Posterior cingulate gyrus (tissue), 11 donors: ENCODE measurements at regions not wholly inside any gene's neighbourhood (a gene's known extent, or its start where the extent isn't known, plus 50 kb on each side); places are given as distances from the start of the nearest gene placed in this dataset.

ENCODE experiments used
- DNase-seq, 10 donors: peaks; one replicate each; pipeline versions ENCODE4 v3.0.0 to v3.0.0-alpha.2; 2020 to 2021; ENCODE audit warnings: mixed read lengths in 3 of 10
- intact Hi-C: fragments of 100-400 bp; cut with DNase I; formaldehyde crosslinking; loops from one replicate; pipeline ENCODE4 v1.15.1; 2023

- intact Hi-C loops = no loop called here
- DNase-seq = no peak
Measured at GRCh38 chr14:43244142-43244625, 1262.9 kb downstream of the FSCB start.

GRCh38 chr14:43243168-43243567 lies 1263.9 kb downstream of the FSCB start:
- DNase-seq = no peak
- intact Hi-C loops = no loop called here

- DNase-seq = no peak
- intact Hi-C loops = no loop called here
Measured at GRCh38 chr14:43232261-43232660, 1274.8 kb downstream of the FSCB start.

GRCh38 chr14:43215524-43215923 lies 1291.6 kb downstream of the FSCB start:
- intact Hi-C loops = no loop called here
- DNase-seq = no peak

GRCh38 chr14:43207189-43207588 lies 1299.9 kb downstream of the FSCB start:
- no peak for DNase-seq
- intact Hi-C loops = no loop called here

- intact Hi-C loops = no loop called here
- no peak for DNase-seq
Measured at GRCh38 chr14:43204816-43205215, 1302.3 kb downstream of the FSCB start.

GRCh38 chr14:43200519-43200918 lies 1306.6 kb downstream of the FSCB start:
- intact Hi-C loops = no loop called here
- no peak for DNase-seq

- no peak for DNase-seq
Measured at GRCh38 chr14:43198465-43198864, 1308.6 kb downstream of the FSCB start.

GRCh38 chr14:43184540-43184939 lies 1322.5 kb downstream of the FSCB start:
- no peak for DNase-seq
- intact Hi-C loops = no loop called here

More at GRCh38 chr14:43198465-43198864, 1308.6 kb downstream of the FSCB start:
- intact Hi-C loops = no loop called here

- DNase-seq = no peak
- intact Hi-C loops = no loop called here
Measured at GRCh38 chr14:43183916-43184315, 1323.2 kb downstream of the FSCB start.

GRCh38 chr14:43175896-43176295 lies 1331.2 kb downstream of the FSCB start:
- intact Hi-C loops = no loop called here
- no peak for DNase-seq

- intact Hi-C loops = no loop called here
Measured at GRCh38 chr14:43172899-43173548, 1334.1 kb downstream of the FSCB start.

GRCh38 chr14:43169722-43170121 lies 1337.4 kb downstream of the FSCB start:
- DNase-seq = no peak
- intact Hi-C loops = no loop called here

More at GRCh38 chr14:43172899-43173548, 1334.1 kb downstream of the FSCB start:
- DNase-seq = no peak

GRCh38 chr14:43168371-43168925 lies 1338.6 kb downstream of the FSCB start:
- intact Hi-C loops = no loop called here
- no peak for DNase-seq

GRCh38 chr14:43166163-43166562 lies 1340.9 kb downstream of the FSCB start:
- intact Hi-C loops = no loop called here
- DNase-seq = no peak

GRCh38 chr14:43165651-43166050 lies 1341.4 kb downstream of the FSCB start:
- DNase-seq = no peak
- intact Hi-C loops = no loop called here

- intact Hi-C loops = no loop called here
- DNase-seq = no peak
Measured at GRCh38 chr14:43161477-43161876, 1345.6 kb downstream of the FSCB start.

- DNase-seq = no peak
- intact Hi-C loops = no loop called here
Measured at GRCh38 chr14:43157661-43158060, 1349.4 kb downstream of the FSCB start.

- no peak for DNase-seq
- intact Hi-C loops = no loop called here
Measured at GRCh38 chr14:43155924-43156323, 1351.2 kb downstream of the FSCB start.

- intact Hi-C loops = no loop called here
- DNase-seq = no peak
Measured at GRCh38 chr14:43155258-43155657, 1351.8 kb downstream of the FSCB start.

- no peak for DNase-seq
- intact Hi-C loops = no loop called here
Measured at GRCh38 chr14:43147485-43147884, 1359.6 kb downstream of the FSCB start.

GRCh38 chr14:43145361-43145760 lies 1361.7 kb downstream of the FSCB start:
- intact Hi-C loops = no loop called here

More at GRCh38 chr14:43145361-43145760, 1361.7 kb downstream of the FSCB start:
- DNase-seq = no peak
